BE2C (cell line): ENCODE measurements at regions not wholly inside any gene's neighbourhood (a gene's known extent, or its start where the extent isn't known, plus 50 kb on each side); places are given as distances from the start of the nearest gene placed in this dataset.
"Not testable (repeated sequence)": the region's sequence is repeated elsewhere in the genome, so short reads cannot be mapped to it uniquely, and the experiment has no call there.

ENCODE experiments used
- DNase-seq: peaks from one replicate; pipeline ENCODE4 v3.0.0-alpha.2; 2020
- H3K27me3 ChIP-seq: fragments of 250-450 bp; sonication (Bioruptor Pico); 2 replicates; pipeline ENCODE4 v1.5.1; 2020; ENCODE audit warnings: mild to moderate bottlenecking
- H3K36me3 ChIP-seq: fragments of 250-450 bp; sonication (Bioruptor Pico); 2 replicates; pipeline ENCODE4 v1.5.1; 2020; ENCODE audit warnings: mild to moderate bottlenecking
- H3K4me1 ChIP-seq: fragments of 250-450 bp; sonication (Bioruptor Pico); 2 replicates; pipeline ENCODE4 v1.5.1; 2020
- H3K4me3 ChIP-seq: 2 replicates; pipeline ENCODE4 v1.5.1; 2011; ENCODE audit warnings: low read depth, low read length
- H3K9me3 ChIP-seq: fragments of 250-450 bp; sonication (Bioruptor Pico); 2 replicates; pipeline ENCODE4 v1.5.1; 2020
- CTCF ChIP-seq: IDR thresholded peaks from 2 replicates; pipeline ENCODE4 v1.5.1; 2012; ENCODE audit warnings: mild to moderate bottlenecking, low read depth, low read length

- H3K9me3 ChIP-seq, H3K4me1 ChIP-seq, DNase-seq, H3K4me3 ChIP-seq, H3K36me3 ChIP-seq, H3K27me3 ChIP-seq: not testable (repeated sequence)
Observed at GRCh38 chr7:101679653-101680173, 50.6 kb upstream of the MYL10 start.

GRCh38 chr7:101680406-101681145, 51.5 kb upstream of the MYL10 start:
- no peaks in the 10 kb centered on the region for H3K36me3 ChIP-seq
- H3K9me3 ChIP-seq, result no peaks in the 10 kb centered on the region
- no peaks in the 10 kb centered on the region for H3K27me3 ChIP-seq
- H3K4me3 ChIP-seq, result no peak overlapping the region
- DNase-seq, result no peak
- no peaks in the 10 kb centered on the region for H3K4me1 ChIP-seq
- no peak for TF ChIP-seq CTCF

- H3K4me3 ChIP-seq, result no peak overlapping the region
- DNase-seq, result peak; percentile 84
- no peaks in the 10 kb centered on the region for H3K4me1 ChIP-seq
- H3K36me3 ChIP-seq, result no peaks in the 10 kb centered on the region
- no peak for TF ChIP-seq CTCF
- H3K27me3 ChIP-seq, result no peaks in the 10 kb centered on the region
- H3K9me3 ChIP-seq, result no peaks in the 10 kb centered on the region
Observed at GRCh38 chr7:101681170-101682007, 52.3 kb upstream of the MYL10 start.

GRCh38 chr7:101684983-101685330, 55.9 kb upstream of the MYL10 start:
- Histone ChIP-seq H3K9me3 (no peaks in the 10 kb centered on the region), H3K4me1 (no peaks in the 10 kb centered on the region), H3K4me3 (no peak overlapping the region), H3K27me3 (no peaks in the 10 kb centered on the region), H3K36me3 (no peaks in the 10 kb centered on the region)
- no peak for DNase-seq
- no peak for TF ChIP-seq CTCF

GRCh38 chr7:101686030-101686429, 56.9 kb upstream of the MYL10 start:
- H3K27me3 ChIP-seq, result no peaks in the 10 kb centered on the region
- DNase-seq, result no peak
- no peaks in the 10 kb centered on the region for H3K4me1 ChIP-seq
- no peak overlapping the region for H3K4me3 ChIP-seq
- H3K36me3 ChIP-seq, result no peaks in the 10 kb centered on the region
- no peak for TF ChIP-seq CTCF
- no peaks in the 10 kb centered on the region for H3K9me3 ChIP-seq

GRCh38 chr7:101687081-101687480, 58.0 kb upstream of the MYL10 start:
- no peaks in the 10 kb centered on the region for H3K27me3 ChIP-seq
- no peaks in the 10 kb centered on the region for H3K9me3 ChIP-seq
- DNase-seq, result no peak
- no peak for TF ChIP-seq CTCF
- H3K4me1 ChIP-seq, result no peaks in the 10 kb centered on the region
- H3K4me3 ChIP-seq, result no peak overlapping the region
- H3K36me3 ChIP-seq, result no peaks in the 10 kb centered on the region
